ENCODE measurements at regions not wholly inside any gene's neighbourhood (a gene's known extent, or its start where the extent isn't known, plus 50 kb on each side); places are given as distances from the start of the nearest gene placed in this dataset.

- ATAC-seq (ENCODE audit: low read depth) (no peak), DNase-seq (no peak)
- Histone ChIP-seq H3K23ac (ENCODE audit: low read depth, low read length) (no peak overlapping the region), H3K14ac (replicated peaks; ENCODE audit: low read depth, low read length) (no peak overlapping the region), H3K36me3 (ENCODE audit: control insufficient read depth, insufficient read depth, low read length) (no peaks in the 10 kb centered on the region), H3K18ac (ENCODE audit: low read depth, low read length) (no peak overlapping the region), H2BK5ac (ENCODE audit: low read depth, low read length, poor library complexity, severe bottlenecking) (no peak overlapping the region), H2BK120ac (ENCODE audit: low read depth, low read length) (no peak overlapping the region), H4K20me1 (ENCODE audit: insufficient read depth, low read length) (no peaks in the 10 kb centered on the region), H3K4ac (ENCODE audit: low read depth, low read length) (no peak overlapping the region), H2AK5ac (ENCODE audit: low read depth, low read length) (no peak overlapping the region), H2AFZ (replicated peaks; ENCODE audit: low read length, poor library complexity) (no peak overlapping the region), H3K4me3 (ENCODE audit: insufficient read depth, low read depth, low read length) (no peak overlapping the region), H3K79me1 (ENCODE audit: low read depth in 1 of 2, low read length in 2 of 2) (no peaks in the 10 kb centered on the region), H3K9me1 (ENCODE audit: insufficient read depth, low read length) (no peaks in the 10 kb centered on the region), H2BK20ac (ENCODE audit: low read depth, low read length) (no peak overlapping the region), H3K4me1 (ENCODE audit: control insufficient read depth, insufficient read depth, low read length) (no peaks in the 10 kb centered on the region), H3K9ac (ENCODE audit: low read depth, low read length) (no peak overlapping the region), H3K4me2 (ENCODE audit: low read depth, low read length) (no peak overlapping the region), H4K8ac (ENCODE audit: low read depth in 2 of 2, low read length in 2 of 2) (no peak overlapping the region), H4K5ac (ENCODE audit: low read depth, low read length) (no peak overlapping the region), H3K27ac (ENCODE audit: insufficient read depth, low read length) (no peak overlapping the region), H3K56ac (ENCODE audit: extremely low read depth, insufficient read depth, low read length) (no peak overlapping the region), H2AK9ac (replicated peaks; ENCODE audit: low read depth, low read length, poor library complexity) (no peak overlapping the region), H3K9me3 (ENCODE audit: control insufficient read depth, insufficient read depth, low read length) (peaks cover 5% of the 10 kb centered on the region; the same call in 1 of the 2 replicates), H3K27me3 (ENCODE audit: control insufficient read depth, insufficient read depth, low read length) (no peaks in the 10 kb centered on the region), H2BK15ac (ENCODE audit: low read depth, low read length) (no peak overlapping the region), H4K91ac (ENCODE audit: insufficient read depth, low read depth, low read length) (no peak overlapping the region)
- POLR2A ChIA-PET (ENCODE audit: unreplicated experiment): no interaction called here
- dilution Hi-C loops (cut with HindIII; ENCODE audit: low sequenced_read_pairs, unreplicated experiment): no loop called here
- no TSS peak for BruUV-seq (replicated peaks)
- WGBS, 2 experiments (ENCODE audit: extremely low coverage in 2 of 2, insufficient read length in 1 of 2): 17% methylated on average over 2 of the region's 4 CpGs; no CpG with 5 or more reads in 1 of the 2 experiments
- in situ Hi-C loops (cut with MboI; ENCODE audit: low sequenced_read_pairs): no loop called here
- TF ChIP-seq, protein P1, sequence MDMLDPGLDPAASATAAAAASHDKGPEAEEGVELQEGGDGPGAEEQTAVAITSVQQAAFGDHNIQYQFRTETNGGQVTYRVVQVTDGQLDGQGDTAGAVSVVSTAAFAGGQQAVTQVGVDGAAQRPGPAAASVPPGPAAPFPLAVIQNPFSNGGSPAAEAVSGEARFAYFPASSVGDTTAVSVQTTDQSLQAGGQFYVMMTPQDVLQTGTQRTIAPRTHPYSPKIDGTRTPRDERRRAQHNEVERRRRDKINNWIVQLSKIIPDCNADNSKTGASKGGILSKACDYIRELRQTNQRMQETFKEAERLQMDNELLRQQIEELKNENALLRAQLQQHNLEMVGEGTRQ (IDR thresholded peaks at IDR 0.05; ENCODE audit: low read depth, low read length): no peak
- TF ChIP-seq MAZ (IDR thresholded peaks at IDR 0.05; ENCODE audit: borderline replicate concordance, low read depth, low read length) (no peak), NFE2L2 (IDR thresholded peaks at IDR 0.05; ENCODE audit: low read depth, low read length) (no peak), RFX5 (IDR thresholded peaks at IDR 0.05; ENCODE audit: low read depth, low read length) (no peak), CEBPB (IDR thresholded peaks at IDR 0.05; ENCODE audit: low read depth, low read length) (no peak), BHLHE40 (IDR thresholded peaks at IDR 0.05; ENCODE audit: low read depth, low read length) (no peak), RCOR1 (IDR thresholded peaks at IDR 0.05; ENCODE audit: insufficient replicate concordance, low read length) (no peak), SMC3 (IDR thresholded peaks at IDR 0.05; ENCODE audit: low read depth, low read length) (no peak), FOS (IDR thresholded peaks at IDR 0.05; ENCODE audit: low read depth, low read length) (no peak), MXI1 (IDR thresholded peaks at IDR 0.05; ENCODE audit: borderline replicate concordance, low read depth, low read length) (no peak), POLR2A (IDR thresholded peaks at IDR 0.05; ENCODE audit: low read depth, low read length) (no peak), CTCF (conservative IDR thresholded peaks at IDR 0.05; ENCODE audit: low read depth, low read length) (no peak), CHD1 (IDR thresholded peaks at IDR 0.05; ENCODE audit: low read depth, low read length) (no peak), MAFK (IDR thresholded peaks at IDR 0.05; ENCODE audit: low read depth, low read length) (no peak)
- TF ChIP-seq, protein P2, sequence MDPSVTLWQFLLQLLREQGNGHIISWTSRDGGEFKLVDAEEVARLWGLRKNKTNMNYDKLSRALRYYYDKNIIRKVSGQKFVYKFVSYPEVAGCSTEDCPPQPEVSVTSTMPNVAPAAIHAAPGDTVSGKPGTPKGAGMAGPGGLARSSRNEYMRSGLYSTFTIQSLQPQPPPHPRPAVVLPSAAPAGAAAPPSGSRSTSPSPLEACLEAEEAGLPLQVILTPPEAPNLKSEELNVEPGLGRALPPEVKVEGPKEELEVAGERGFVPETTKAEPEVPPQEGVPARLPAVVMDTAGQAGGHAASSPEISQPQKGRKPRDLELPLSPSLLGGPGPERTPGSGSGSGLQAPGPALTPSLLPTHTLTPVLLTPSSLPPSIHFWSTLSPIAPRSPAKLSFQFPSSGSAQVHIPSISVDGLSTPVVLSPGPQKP (IDR thresholded peaks at IDR 0.05; ENCODE audit: borderline replicate concordance, low read depth, low read length): no peak
- intact Hi-C loops (cut with micrococcal nuclease): no loop called here
- CTCF ChIA-PET: no interaction called here
These were observed 485.9 kb downstream of the JRKL start for GRCh38 chr11:96875712-96876111.

Data from IMR-90 (cell line).